Subcutaneous abdominal adipose tissue (tissue), 5 donors: ENCODE measurements at regions not wholly inside any gene's neighbourhood (a gene's known extent, or its start where the extent isn't known, plus 50 kb on each side); places are given as distances from the start of the nearest gene placed in this dataset.

ENCODE experiments used
- H3K27ac ChIP-seq: one replicate; pipeline ENCODE4 v1.7.0; 2013; ENCODE audit warnings: low read depth, mild to moderate bottlenecking, inconsistent platforms, low read length, moderate library complexity
- H3K27me3 ChIP-seq, 5 donors: one replicate each; pipeline ENCODE4 v1.7.0; 2013; ENCODE audit warnings: low read length in 5 of 5, inconsistent platforms in 1 of 5; ENCODE audit not compliant: control insufficient read depth in 5 of 5, insufficient read depth in 4 of 5
- H3K36me3 ChIP-seq, 5 donors: one replicate each; pipeline ENCODE4 v1.7.0; 2013; ENCODE audit warnings: low read length in 5 of 5; ENCODE audit not compliant: control insufficient read depth in 5 of 5, insufficient read depth in 5 of 5
- H3K4me1 ChIP-seq, 5 donors: one replicate each; pipeline ENCODE4 v1.7.0; 2013; ENCODE audit warnings: low read length in 5 of 5, mild to moderate bottlenecking in 3 of 5, moderate library complexity in 1 of 5; ENCODE audit not compliant: control insufficient read depth in 5 of 5, insufficient read depth in 5 of 5
- H3K4me3 ChIP-seq, 5 donors: one replicate each; pipeline ENCODE4 v1.7.0; 2013; ENCODE audit warnings: low read length in 5 of 5, low read depth in 1 of 5
- H3K9ac ChIP-seq, 5 donors: one replicate each; pipeline ENCODE4 v1.7.0; 2013; ENCODE audit warnings: low read length in 5 of 5, mild to moderate bottlenecking in 4 of 5, moderate library complexity in 3 of 5
- H3K9me3 ChIP-seq, 5 donors: one replicate each; pipeline ENCODE4 v1.7.0; 2013; ENCODE audit warnings: low read length in 5 of 5; ENCODE audit not compliant: control insufficient read depth in 5 of 5
- donor health status: healthy.
- donor health status: healthy.
- donor health status: healthy.
- donor health status: healthy.
- donor health status: healthy.

DNA sequence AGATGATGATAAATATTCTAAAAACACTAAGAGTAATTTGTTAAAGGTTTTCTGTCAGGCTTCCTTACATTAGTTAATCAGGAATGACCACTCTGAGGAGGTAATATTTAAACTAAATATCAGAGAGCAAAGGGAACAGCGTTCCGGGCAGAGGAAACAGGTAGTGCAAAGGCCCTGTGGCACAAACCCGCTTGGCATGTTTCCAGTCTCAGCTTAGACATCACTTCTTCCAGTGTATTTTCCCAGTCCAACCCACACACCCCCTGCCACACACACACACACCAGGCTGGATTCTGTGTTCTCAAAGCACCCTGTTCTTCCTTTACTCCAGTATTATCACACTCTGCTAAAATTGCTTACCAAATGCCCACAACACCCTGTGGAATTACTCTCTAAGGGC is 247.1 kb downstream of the RPS29 start:
- Histone ChIP-seq H3K9ac (no peak overlapping the region), H3K9me3 (peaks cover 0 to 6% (median 0%) of the 10 kb centered on the region in 5 donors), H3K36me3 (no peaks in the 10 kb centered on the region), H3K4me1 (no peaks in the 10 kb centered on the region), H3K4me3 (no peak overlapping the region), H3K27me3 (no peaks in the 10 kb centered on the region), H3K27ac (no peak overlapping the region)

DNA sequence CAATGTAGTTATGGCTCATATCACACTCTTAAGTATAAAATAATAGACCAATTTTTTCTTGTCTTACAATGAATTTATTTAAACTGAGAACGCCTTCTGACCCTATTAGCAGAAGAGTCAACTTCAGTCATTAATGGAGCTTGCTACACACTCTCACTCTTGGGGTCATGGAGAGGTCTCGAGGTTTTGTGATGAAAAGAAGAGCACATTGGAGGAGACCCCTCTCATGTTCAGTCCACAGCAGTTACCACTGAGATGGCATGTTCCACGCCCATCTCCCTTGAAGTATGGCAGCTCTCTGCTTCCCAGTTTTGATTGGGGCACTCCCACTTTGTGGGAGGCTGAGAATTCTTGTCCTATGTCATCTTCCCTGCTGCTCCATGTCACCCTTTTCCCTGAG is 266.4 kb downstream of the RPS29 start:
- H3K27ac ChIP-seq: no peak overlapping the region
- no peak overlapping the region for H3K4me3 ChIP-seq
- no peaks in the 10 kb centered on the region for H3K27me3 ChIP-seq
- no peaks in the 10 kb centered on the region for H3K4me1 ChIP-seq
- no peak overlapping the region for H3K9ac ChIP-seq
- H3K9me3 ChIP-seq: no peaks in the 10 kb centered on the region
- H3K36me3 ChIP-seq: no peaks in the 10 kb centered on the region

- H3K4me3 ChIP-seq: no peak overlapping the region
- no peak overlapping the region for H3K9ac ChIP-seq
- no peaks in the 10 kb centered on the region for H3K4me1 ChIP-seq
- no peaks in the 10 kb centered on the region for H3K36me3 ChIP-seq
- H3K9me3 ChIP-seq: no peaks in the 10 kb centered on the region
- no peaks in the 10 kb centered on the region for H3K27me3 ChIP-seq
- H3K27ac ChIP-seq: no peak overlapping the region
These were observed 270.6 kb downstream of the RPS29 start for GRCh38 chr14:49315570-49315969.

- Histone ChIP-seq H3K36me3 (no peaks in the 10 kb centered on the region), H3K27me3 (no peaks in the 10 kb centered on the region), H3K9me3 (no peaks in the 10 kb centered on the region), H3K27ac (no peak overlapping the region), H3K4me3 (no peak overlapping the region), H3K4me1 (no peaks in the 10 kb centered on the region), H3K9ac (no peak overlapping the region)
These were observed 271.4 kb downstream of the RPS29 start for GRCh38 chr14:49314737-49315136.

GRCh38 chr14:49313108-49313507 is 273.1 kb downstream of the RPS29 start:
- H3K9ac ChIP-seq: no peak overlapping the region
- H3K36me3 ChIP-seq: no peaks in the 10 kb centered on the region
- H3K27me3 ChIP-seq: no peaks in the 10 kb centered on the region
- no peak overlapping the region for H3K27ac ChIP-seq
- no peaks in the 10 kb centered on the region for H3K4me1 ChIP-seq
- no peak overlapping the region for H3K4me3 ChIP-seq
- no peaks in the 10 kb centered on the region for H3K9me3 ChIP-seq

DNA sequence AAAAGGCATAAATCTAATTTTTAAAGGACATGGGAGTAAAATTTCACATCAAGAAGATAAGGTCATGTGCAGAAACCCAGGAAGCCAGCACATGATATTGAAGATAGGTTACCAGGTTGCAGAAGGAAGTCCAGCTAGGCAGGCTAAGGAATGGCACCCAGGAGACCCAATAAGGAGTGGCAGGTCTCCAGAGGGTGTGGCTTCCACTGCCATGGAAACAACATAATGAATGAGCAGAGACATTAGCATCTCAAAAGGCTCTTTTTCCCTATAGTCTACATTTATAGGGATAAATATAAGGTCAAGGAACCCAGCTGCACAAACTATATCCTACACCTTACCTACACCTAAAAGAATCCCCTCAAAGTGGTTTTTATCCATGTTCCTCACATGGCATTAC is 275.9 kb downstream of the RPS29 start:
- Histone ChIP-seq H3K27me3 (no peaks in the 10 kb centered on the region), H3K9ac (no peak overlapping the region), H3K9me3 (no peaks in the 10 kb centered on the region), H3K27ac (no peak overlapping the region), H3K36me3 (no peaks in the 10 kb centered on the region), H3K4me3 (no peak overlapping the region), H3K4me1 (no peaks in the 10 kb centered on the region)

GRCh38 chr14:49306152-49306751 is 279.9 kb downstream of the RPS29 start:
- no peaks in the 10 kb centered on the region for H3K27me3 ChIP-seq
- H3K9me3 ChIP-seq: peaks cover 0 to 4% (median 0%) of the 10 kb centered on the region in 5 donors
- no peak overlapping the region for H3K9ac ChIP-seq
- no peaks in the 10 kb centered on the region for H3K4me1 ChIP-seq
- H3K4me3 ChIP-seq: no peak overlapping the region
- H3K27ac ChIP-seq: no peak overlapping the region
- no peaks in the 10 kb centered on the region for H3K36me3 ChIP-seq

DNA sequence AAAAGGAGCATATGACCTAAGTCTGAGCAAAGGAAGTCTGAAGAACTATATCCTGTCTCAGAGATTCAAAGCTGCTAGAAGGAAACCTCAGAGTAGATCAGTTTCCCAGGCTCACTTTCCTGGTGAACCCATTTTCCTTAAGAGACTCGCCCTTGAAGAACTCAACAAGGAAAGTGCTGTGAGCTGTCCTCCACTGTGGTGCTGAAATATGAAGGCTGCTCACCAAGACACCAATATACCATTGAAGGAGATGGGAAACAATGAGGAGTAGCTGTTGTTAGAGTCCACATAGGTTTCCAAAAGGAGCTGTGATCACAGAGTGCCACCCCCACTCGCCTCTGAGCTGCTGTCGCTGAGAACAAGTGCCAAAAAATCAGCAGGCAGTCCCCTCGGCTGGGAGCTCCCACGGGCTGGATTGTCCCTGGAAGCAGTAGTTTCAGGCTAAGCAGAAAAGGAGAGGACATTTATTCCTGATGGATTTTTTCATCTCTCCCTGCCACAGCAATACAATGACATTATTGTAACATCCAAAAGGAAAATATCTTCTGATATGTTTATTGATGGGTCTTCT is 282.1 kb downstream of the RPS29 start:
- Histone ChIP-seq H3K27ac (no peak overlapping the region), H3K36me3 (no peaks in the 10 kb centered on the region), H3K27me3 (no peaks in the 10 kb centered on the region), H3K4me1 (no peaks in the 10 kb centered on the region), H3K4me3 (no peak overlapping the region), H3K9ac (no peak overlapping the region), H3K9me3 (peaks cover 0 to 4% (median 0%) of the 10 kb centered on the region in 5 donors)

DNA sequence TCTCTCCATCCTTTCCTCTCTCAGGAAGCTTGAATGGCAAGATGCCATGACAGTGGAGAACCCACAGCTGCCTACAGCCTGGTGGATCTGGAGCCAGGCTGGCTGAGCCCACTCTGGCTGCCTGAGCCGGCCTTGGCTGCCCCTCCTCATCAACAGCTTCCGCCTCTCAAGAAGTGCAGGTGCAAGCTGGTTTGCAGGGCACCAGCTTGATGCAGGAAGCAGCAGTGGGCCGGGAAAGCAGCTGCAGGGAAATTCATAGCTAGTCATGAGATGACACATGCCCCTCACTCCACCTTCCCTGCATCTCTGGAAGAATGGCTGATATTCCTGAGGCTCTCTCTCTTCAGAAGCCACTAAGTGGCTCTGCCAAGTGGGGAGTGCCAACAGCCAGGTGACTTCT is 289.1 kb downstream of the RPS29 start:
- H3K27ac ChIP-seq: no peak overlapping the region
- H3K36me3 ChIP-seq: no peaks in the 10 kb centered on the region
- no peaks in the 10 kb centered on the region for H3K4me1 ChIP-seq
- H3K9me3 ChIP-seq: no peaks in the 10 kb centered on the region
- no peaks in the 10 kb centered on the region for H3K27me3 ChIP-seq
- no peak overlapping the region for H3K9ac ChIP-seq
- H3K4me3 ChIP-seq: no peak overlapping the region

DNA sequence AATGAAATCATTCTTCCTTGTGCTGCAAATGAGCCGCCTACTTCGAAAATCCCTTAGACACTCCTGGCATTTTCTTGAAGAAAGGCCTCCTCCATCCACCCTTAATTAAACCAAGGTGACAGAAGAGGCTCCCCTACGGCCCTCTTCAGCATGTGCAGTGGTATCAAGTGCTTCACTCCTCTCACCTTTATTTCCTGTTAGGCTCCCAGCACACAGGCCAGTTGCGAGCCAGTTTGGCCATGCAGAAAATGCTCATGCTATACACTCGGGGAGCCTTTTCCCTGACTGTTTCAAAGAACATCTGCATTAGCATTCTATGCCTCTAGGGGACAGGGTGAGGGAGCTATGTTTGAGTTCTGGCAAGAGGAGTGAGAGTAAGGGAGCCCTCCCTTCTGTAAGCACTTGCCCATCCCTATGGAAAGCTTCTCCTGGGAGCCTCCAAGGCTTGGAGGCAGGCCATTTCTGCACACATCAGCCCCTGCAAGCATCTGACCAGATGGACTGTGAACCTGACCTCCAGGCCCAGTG is 291.5 kb downstream of the RPS29 start:
- no peaks in the 10 kb centered on the region for H3K9me3 ChIP-seq
- H3K27ac ChIP-seq: no peak overlapping the region
- H3K9ac ChIP-seq: no peak overlapping the region
- no peaks in the 10 kb centered on the region for H3K36me3 ChIP-seq
- H3K4me3 ChIP-seq: no peak overlapping the region
- no peaks in the 10 kb centered on the region for H3K27me3 ChIP-seq
- peaks cover 0 to 9% (median 3%) of the 10 kb centered on the region in 5 donors for H3K4me1 ChIP-seq
